ENCODE measurements at regions not wholly inside any gene's neighbourhood (a gene's known extent, or its start where the extent isn't known, plus 50 kb on each side); places are given as distances from the start of the nearest gene placed in this dataset.
"Not testable (repeated sequence)": the region's sequence is repeated elsewhere in the genome, so short reads cannot be mapped to it uniquely, and the experiment has no call there.

DNA sequence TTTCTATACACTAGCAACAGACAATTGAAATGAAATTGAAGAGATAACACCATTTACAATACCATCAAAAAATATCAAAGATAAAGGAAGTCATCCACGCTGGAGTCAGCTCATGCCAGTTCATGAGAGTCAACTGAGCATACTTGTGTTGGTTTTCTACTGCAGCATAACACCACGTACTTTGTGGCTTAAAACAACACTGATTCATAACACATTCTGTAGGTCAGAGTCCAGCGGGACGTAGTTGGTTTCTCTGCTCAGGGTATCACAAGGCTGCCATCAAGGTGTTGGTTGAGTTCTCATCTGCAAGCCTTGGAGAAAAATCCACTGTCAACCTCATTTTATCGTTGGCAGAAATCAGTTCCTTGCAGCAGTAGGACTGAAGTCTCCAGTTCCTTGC, 84.2 kb downstream of the TEX51 start:
- H3K4me3 ChIP-seq (ENCODE audit: low read depth, poor library complexity, severe bottlenecking) = no peak overlapping the region
- DNase-seq (ENCODE audit: low spot score in 2 of 2) = no peak
- TF ChIP-seq, protein P1, sequence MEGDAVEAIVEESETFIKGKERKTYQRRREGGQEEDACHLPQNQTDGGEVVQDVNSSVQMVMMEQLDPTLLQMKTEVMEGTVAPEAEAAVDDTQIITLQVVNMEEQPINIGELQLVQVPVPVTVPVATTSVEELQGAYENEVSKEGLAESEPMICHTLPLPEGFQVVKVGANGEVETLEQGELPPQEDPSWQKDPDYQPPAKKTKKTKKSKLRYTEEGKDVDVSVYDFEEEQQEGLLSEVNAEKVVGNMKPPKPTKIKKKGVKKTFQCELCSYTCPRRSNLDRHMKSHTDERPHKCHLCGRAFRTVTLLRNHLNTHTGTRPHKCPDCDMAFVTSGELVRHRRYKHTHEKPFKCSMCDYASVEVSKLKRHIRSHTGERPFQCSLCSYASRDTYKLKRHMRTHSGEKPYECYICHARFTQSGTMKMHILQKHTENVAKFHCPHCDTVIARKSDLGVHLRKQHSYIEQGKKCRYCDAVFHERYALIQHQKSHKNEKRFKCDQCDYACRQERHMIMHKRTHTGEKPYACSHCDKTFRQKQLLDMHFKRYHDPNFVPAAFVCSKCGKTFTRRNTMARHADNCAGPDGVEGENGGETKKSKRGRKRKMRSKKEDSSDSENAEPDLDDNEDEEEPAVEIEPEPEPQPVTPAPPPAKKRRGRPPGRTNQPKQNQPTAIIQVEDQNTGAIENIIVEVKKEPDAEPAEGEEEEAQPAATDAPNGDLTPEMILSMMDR (IDR thresholded peaks at IDR 0.05) = no peak
- TF ChIP-seq POLR2A (IDR thresholded peaks at IDR 0.05) = no peak
- 92 to 93% methylated on average over 5 of the region's 5 CpGs for WGBS, 2 donors
- intact Hi-C loops (cut with DNase I; ENCODE audit: low total_unique reads) = no loop called here

DNA sequence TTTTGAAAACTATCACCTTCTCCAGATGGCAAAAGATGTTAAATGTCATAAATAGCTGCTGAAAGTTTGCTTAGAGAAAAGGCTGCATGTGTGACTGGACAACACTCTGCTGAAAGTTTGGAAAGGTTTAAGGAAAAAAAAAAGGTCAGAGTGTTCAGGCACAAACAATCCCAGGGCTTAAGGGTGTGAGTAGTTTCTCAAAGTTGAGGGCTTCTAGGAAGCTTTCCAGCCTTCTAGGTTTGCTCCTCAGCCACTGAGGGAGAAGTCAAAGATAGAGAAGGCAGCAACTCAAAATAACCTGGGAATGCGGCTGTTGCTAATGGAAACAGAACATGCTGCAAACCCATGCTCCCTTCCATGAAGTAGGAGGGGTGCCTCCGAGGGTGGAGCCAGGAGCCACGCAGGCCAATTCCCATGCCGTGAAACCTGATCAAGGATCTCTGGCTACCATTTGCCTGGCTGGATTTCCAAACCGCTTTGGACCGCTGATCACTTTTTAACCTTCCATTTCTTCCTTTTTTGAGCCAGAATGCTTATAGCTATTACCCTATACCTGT, 88.0 kb downstream of the TEX51 start:
- H3K4me3 ChIP-seq (ENCODE audit: low read depth, poor library complexity, severe bottlenecking) = no peak overlapping the region
- intact Hi-C loops (cut with DNase I; ENCODE audit: low total_unique reads) = no loop called here
- DNase-seq (ENCODE audit: low spot score in 2 of 2) = no peak
- TF ChIP-seq POLR2A (IDR thresholded peaks at IDR 0.05) = no peak
- TF ChIP-seq, protein P1 (IDR thresholded peaks at IDR 0.05) = no peak
- WGBS, 2 donors = 47 to 69% methylated on average over 6 of the region's 6 CpGs

DNA sequence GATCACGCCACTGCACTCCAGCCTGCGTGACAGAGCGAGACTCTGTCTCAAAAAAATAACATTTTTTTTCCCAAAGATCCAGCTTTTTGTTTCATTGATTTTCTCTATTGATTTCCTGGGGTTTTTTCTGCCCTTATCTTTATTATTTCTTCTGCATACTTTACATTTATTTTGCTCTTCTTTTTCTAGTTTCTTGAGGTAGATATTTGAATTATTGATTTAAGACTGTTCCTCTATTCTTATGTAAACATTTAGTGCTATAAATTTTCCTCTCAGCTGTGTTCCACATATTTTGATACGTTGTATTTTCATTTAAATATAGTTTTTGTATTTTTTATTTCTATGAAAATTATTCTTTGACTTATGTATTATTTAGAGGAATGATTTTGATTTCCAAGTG, 89.8 kb downstream of the TEX51 start:
- H3K4me3 ChIP-seq (ENCODE audit: low read depth, poor library complexity, severe bottlenecking) = no peak overlapping the region
- intact Hi-C loops (cut with DNase I; ENCODE audit: low total_unique reads) = no loop called here
- WGBS, 2 donors = 54 to 81% methylated on average over 4 of the region's 4 CpGs
- no peak for DNase-seq (ENCODE audit: low spot score in 2 of 2)
- TF ChIP-seq POLR2A (IDR thresholded peaks at IDR 0.05) = no peak
- TF ChIP-seq, protein P1 (IDR thresholded peaks at IDR 0.05) = no peak

DNA sequence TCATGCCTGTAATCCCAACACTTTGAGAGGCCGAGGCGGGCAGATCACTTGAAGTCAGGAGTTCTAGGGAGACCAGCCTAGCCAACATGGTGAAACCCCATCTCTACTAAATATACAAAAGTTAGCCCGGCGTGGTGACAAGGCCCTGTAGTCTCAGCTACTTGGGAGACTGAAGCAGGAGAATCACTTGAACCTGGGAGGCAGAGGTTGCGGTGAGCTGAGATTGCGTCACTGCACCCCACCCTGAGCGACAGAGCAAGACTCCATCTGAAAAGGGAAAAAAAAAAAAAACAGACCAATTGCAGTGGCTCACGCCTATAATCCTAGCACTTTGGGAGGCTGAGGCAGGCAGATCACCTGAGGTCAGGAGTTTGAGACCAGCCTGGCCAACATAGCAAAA, 90.4 kb downstream of the TEX51 start:
- intact Hi-C loops (cut with DNase I; ENCODE audit: low total_unique reads); DNase-seq (ENCODE audit: low spot score in 2 of 2); H3K4me3 ChIP-seq (ENCODE audit: low read depth, poor library complexity, severe bottlenecking): not testable (repeated sequence)
- 94% methylated on average over 8 of the region's 8 CpGs for WGBS, 2 donors

DNA sequence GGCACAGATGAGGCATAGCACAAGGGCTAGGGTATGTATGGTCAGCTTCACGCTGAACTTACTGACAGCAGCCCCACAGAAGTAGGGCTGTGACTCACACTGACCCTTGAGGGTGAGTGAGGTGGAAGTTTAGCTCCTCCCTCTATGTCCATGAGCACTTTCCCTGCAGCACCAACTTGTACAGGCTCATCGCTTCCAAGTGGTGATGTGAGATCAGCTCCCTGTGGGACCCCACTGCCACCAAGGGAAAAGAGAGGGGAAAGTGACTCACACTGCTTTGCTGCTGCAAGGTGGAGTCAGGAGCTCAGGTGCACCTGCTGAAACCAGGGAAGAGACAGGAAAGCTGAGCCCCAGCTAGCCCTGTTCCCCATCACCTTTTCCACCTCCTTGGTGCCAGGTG, 91.5 kb downstream of the TEX51 start:
- DNase-seq (ENCODE audit: low spot score in 2 of 2) = peak in 1 of 2 donors; percentile 20
- WGBS, 2 donors = 90 to 91% methylated on average over 2 of the region's 2 CpGs
- intact Hi-C loops (cut with DNase I; ENCODE audit: low total_unique reads) = no loop called here
- TF ChIP-seq, protein P1 (IDR thresholded peaks at IDR 0.05) = no peak
- TF ChIP-seq POLR2A (IDR thresholded peaks at IDR 0.05) = no peak
- H3K4me3 ChIP-seq (ENCODE audit: low read depth, poor library complexity, severe bottlenecking) = no peak overlapping the region

DNA sequence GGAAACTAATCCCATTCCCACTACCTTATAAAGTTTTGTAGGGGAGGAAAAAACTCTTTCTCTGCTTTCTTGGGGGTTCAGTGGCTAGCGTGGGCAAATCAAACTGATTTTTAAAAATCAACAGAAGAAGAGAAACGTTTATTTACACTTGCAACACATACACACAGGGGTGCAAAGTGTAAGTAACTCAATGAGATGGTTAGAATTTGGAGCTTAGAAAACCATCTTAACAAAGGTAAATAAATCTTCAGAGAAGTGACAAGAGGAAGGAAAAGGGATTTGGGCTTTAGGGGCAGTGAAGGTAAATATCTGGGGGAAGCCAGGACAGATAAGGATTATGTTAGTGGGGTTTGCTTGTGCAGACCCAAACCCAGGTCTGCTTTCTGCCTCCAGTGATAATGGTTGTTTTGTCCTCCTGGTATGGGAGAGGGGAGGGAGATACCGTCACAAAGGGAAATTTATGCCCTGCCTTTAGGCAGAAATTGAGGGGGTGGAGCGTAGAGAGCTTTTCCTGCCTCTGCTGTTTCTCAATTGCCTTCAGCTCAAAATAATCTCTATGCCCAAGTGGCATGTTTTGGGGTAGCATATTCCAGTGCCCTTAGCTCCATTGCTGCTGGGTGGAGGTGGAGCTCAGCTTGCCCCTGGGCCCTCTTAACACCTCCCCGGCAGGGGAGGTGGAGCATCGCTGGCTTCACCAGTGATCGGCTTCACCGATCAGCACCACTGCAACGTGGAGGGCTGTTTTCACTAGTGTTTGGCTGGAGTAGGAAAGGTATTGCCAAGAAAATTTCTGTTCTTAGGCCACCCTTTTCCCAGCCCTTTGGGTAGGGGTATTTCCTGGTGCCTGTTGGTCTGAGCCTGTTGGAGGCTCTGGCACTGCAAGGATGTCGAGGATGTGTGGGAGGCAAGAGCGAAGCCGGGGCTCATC, 92.2 kb downstream of the TEX51 start:
- WGBS, 2 donors = 64 to 70% methylated on average over 12 of the region's 12 CpGs
- no peak overlapping the region for H3K4me3 ChIP-seq (ENCODE audit: low read depth, poor library complexity, severe bottlenecking)
- intact Hi-C loops (cut with DNase I; ENCODE audit: low total_unique reads) = no loop called here
- DNase-seq (ENCODE audit: low spot score in 2 of 2) = peak in 1 of 2 donors; percentile 45
- no peak for TF ChIP-seq POLR2A (IDR thresholded peaks at IDR 0.05)
- TF ChIP-seq, protein P1 (IDR thresholded peaks at IDR 0.05) = no peak
